ENCODE measurements at regions not wholly inside any gene's neighbourhood (a gene's known extent, or its start where the extent isn't known, plus 50 kb on each side); places are given as distances from the start of the nearest gene placed in this dataset.
A peak's percentile ranks its signal among the peaks of the same experiment; 100 is the strongest.

DNA sequence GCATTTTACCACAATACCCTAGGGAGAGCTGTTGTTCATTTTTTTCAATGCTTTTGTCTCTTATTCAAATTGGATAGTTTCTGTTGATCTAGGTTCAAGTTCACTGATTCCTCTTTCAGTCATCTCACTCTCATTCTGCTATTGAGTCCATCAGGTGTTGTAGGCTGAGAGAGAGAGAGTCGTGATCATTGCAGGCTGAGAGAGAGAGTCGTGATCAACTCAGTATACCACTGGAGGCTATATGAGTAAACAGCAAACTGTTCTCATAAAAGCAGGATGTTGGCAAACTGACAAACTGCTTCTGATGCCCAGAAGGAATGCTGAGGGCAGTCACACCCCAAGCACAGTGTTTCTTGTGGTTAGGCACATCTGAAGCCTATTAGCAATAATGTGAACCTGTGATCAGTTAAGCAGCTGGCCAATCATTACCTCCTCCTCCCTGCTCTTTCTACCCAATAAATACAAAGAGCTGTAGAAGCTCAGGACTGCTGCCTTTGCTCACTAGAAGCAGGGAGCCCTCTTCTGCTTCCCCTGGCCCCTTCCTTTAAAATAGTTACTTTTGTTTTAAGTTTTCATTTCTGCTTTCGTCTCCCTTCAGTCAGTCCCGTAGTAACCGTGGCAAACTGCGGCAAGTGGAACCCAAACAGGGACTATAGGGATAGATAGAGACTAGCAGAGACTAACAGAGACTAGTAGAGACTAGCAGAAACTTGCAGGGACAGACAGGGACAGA is 476.1 kb upstream of the ACO1 start:
- Histone ChIP-seq H3K27ac (ENCODE audit: control insufficient read depth, insufficient read depth) (no peak overlapping the region), H3K9ac (ENCODE audit: control insufficient read depth, insufficient read depth, low read length) (no peak overlapping the region), H3K9me3 (replicated peaks; ENCODE audit: control insufficient read depth, insufficient read depth, low read length) (no peaks in the 10 kb centered on the region), H4K20me1 (ENCODE audit: control insufficient read depth, insufficient read depth) (no peaks in the 10 kb centered on the region), H3K4me2 (ENCODE audit: control insufficient read depth, insufficient read depth) (peak overlapping the region; percentile 25; the same call in 1 of the 2 replicates), H3K4me3 (no peak overlapping the region), H3K4me1 (ENCODE audit: control insufficient read depth, insufficient read depth, low read length) (no peaks in the 10 kb centered on the region), H3K27me3 (replicated peaks in 1 of 2; ENCODE audit: control insufficient read depth in 2 of 2, insufficient read depth in 2 of 2, low read length in 1 of 2) (no peaks in the 10 kb centered on the region), H2AFZ (ENCODE audit: control insufficient read depth, low read depth, low read length) (no peak overlapping the region), H3K79me2 (ENCODE audit: control insufficient read depth, insufficient read depth, low read length) (no peaks in the 10 kb centered on the region), H3K36me3 (ENCODE audit: control insufficient read depth in 2 of 2, insufficient read depth in 2 of 2, low read length in 1 of 2) (no peaks in the 10 kb centered on the region)
- in situ Hi-C loops (cut with MboI) (no loop called here), intact Hi-C loops (cut with micrococcal nuclease; ENCODE audit: unreplicated experiment) (no loop called here)
- TF ChIP-seq SMC3 (IDR thresholded peaks at IDR 0.05; ENCODE audit: borderline replicate concordance, low read length) (no peak), HSF1 (IDR thresholded peaks at IDR 0.05; ENCODE audit: low read depth, low read length) (no peak), NR2F1 (conservative IDR thresholded peaks at IDR 0.05) (no peak), NRF1 (conservative IDR thresholded peaks at IDR 0.05; ENCODE audit: low read depth, low read length) (no peak), PAX8 (IDR thresholded peaks at IDR 0.05) (no peak), PKNOX1 (IDR thresholded peaks at IDR 0.05) (no peak), BRCA1 (IDR thresholded peaks at IDR 0.05; ENCODE audit: low read depth, low read length) (no peak), HDAC6 (IDR thresholded peaks at IDR 0.05; ENCODE audit: unreplicated experiment) (no peak), CEBPB (IDR thresholded peaks at IDR 0.05; ENCODE audit: borderline replicate concordance in 1 of 2, low read depth in 2 of 2, low read length in 2 of 2) (no peak)
- TF ChIP-seq, protein P1, sequence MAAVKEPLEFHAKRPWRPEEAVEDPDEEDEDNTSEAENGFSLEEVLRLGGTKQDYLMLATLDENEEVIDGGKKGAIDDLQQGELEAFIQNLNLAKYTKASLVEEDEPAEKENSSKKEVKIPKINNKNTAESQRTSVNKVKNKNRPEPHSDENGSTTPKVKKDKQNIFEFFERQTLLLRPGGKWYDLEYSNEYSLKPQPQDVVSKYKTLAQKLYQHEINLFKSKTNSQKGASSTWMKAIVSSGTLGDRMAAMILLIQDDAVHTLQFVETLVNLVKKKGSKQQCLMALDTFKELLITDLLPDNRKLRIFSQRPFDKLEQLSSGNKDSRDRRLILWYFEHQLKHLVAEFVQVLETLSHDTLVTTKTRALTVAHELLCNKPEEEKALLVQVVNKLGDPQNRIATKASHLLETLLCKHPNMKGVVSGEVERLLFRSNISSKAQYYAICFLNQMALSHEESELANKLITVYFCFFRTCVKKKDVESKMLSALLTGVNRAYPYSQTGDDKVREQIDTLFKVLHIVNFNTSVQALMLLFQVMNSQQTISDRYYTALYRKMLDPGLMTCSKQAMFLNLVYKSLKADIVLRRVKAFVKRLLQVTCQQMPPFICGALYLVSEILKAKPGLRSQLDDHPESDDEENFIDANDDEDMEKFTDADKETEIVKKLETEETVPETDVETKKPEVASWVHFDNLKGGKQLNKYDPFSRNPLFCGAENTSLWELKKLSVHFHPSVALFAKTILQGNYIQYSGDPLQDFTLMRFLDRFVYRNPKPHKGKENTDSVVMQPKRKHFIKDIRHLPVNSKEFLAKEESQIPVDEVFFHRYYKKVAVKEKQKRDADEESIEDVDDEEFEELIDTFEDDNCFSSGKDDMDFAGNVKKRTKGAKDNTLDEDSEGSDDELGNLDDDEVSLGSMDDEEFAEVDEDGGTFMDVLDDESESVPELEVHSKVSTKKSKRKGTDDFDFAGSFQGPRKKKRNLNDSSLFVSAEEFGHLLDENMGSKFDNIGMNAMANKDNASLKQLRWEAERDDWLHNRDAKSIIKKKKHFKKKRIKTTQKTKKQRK (IDR thresholded peaks at IDR 0.05; ENCODE audit: low read depth, low read length): no peak
- ATAC-seq (peak; percentile 60), DNase-seq (ENCODE audit: low read depth, low spot score) (peak; percentile 1), FAIRE-seq (no peak)
- CTCF ChIA-PET: no interaction called here
- BruUV-seq (replicated peaks): no TSS peak
- 26% methylated on average over 6 of the region's 6 CpGs for WGBS (ENCODE audit: insufficient coverage, insufficient replicate concordance, low lambda C conversion rate, missing lambda C conversion rate)
- POLR2A ChIA-PET: no interaction called here
- RAD21 ChIA-PET (ENCODE audit: unreplicated experiment): no interaction called here
- SMC1A ChIA-PET (ENCODE audit: uncharacterized antibody, unreplicated experiment): no interaction called here
